SJSA1 (cell line): ENCODE measurements at regions not wholly inside any gene's neighbourhood (a gene's known extent, or its start where the extent isn't known, plus 50 kb on each side); places are given as distances from the start of the nearest gene placed in this dataset.
A peak's percentile ranks its signal among the peaks of the same experiment; 100 is the strongest.

Experiments used
- DNase-seq, 2 experiments: peaks; one replicate each; pipeline ENCODE4 v3.0.0-alpha.2; 2015 to 2020; ENCODE audit warnings: low spot score in 2 of 2, low read depth in 1 of 2
- H3K27ac ChIP-seq: fragments of 250-450 bp; sonication (Bioruptor Pico); 2 replicates; pipeline ENCODE4 v1.5.1; 2020; ENCODE audit warnings: mild to moderate bottlenecking, moderate library complexity
- H3K27me3 ChIP-seq: fragments of 250-450 bp; sonication (Bioruptor Pico); replicated peaks from 2 replicates; pipeline ENCODE4 v1.5.1; 2020; ENCODE audit warnings: mild to moderate bottlenecking, moderate library complexity
- H3K36me3 ChIP-seq: fragments of 250-450 bp; sonication (Bioruptor Pico); 2 replicates; pipeline ENCODE4 v1.5.1; 2020; ENCODE audit warnings: mild to moderate bottlenecking
- H3K4me1 ChIP-seq: fragments of 250-450 bp; sonication (Bioruptor Pico); replicated peaks from 2 replicates; pipeline ENCODE4 v1.6.1; 2021; ENCODE audit warnings: mild to moderate bottlenecking
- H3K4me3 ChIP-seq: fragments of 250-450 bp; sonication (Bioruptor Pico); 2 replicates; pipeline ENCODE4 v1.5.1; 2020; ENCODE audit warnings: mild to moderate bottlenecking
- H3K9me3 ChIP-seq: fragments of 250-450 bp; sonication (Bioruptor Pico); replicated peaks from 2 replicates; pipeline ENCODE4 v1.5.1; 2020; ENCODE audit warnings: mild to moderate bottlenecking

GRCh38 chr13:106401081-106401480 is 134.4 kb downstream of the EFNB2 start:
- no peak overlapping the region for H3K27ac ChIP-seq
- H3K36me3 ChIP-seq, result no peaks in the 10 kb centered on the region
- H3K4me1 ChIP-seq, result no peaks in the 10 kb centered on the region
- H3K27me3 ChIP-seq, result no peaks in the 10 kb centered on the region
- no peak for DNase-seq
- H3K9me3 ChIP-seq, result no peaks in the 10 kb centered on the region
- no peak overlapping the region for H3K4me3 ChIP-seq

GRCh38 chr13:106400289-106400688 is 135.2 kb downstream of the EFNB2 start:
- no peaks in the 10 kb centered on the region for H3K9me3 ChIP-seq
- no peak for DNase-seq
- H3K4me1 ChIP-seq, result no peaks in the 10 kb centered on the region
- H3K36me3 ChIP-seq, result no peaks in the 10 kb centered on the region
- no peak overlapping the region for H3K27ac ChIP-seq
- no peak overlapping the region for H3K4me3 ChIP-seq
- no peaks in the 10 kb centered on the region for H3K27me3 ChIP-seq

GRCh38 chr13:106398289-106398688 is 137.2 kb downstream of the EFNB2 start:
- no peak overlapping the region for H3K4me3 ChIP-seq
- no peak overlapping the region for H3K27ac ChIP-seq
- H3K36me3 ChIP-seq, result no peaks in the 10 kb centered on the region
- no peaks in the 10 kb centered on the region for H3K27me3 ChIP-seq
- H3K4me1 ChIP-seq, result no peaks in the 10 kb centered on the region
- no peak for DNase-seq
- no peaks in the 10 kb centered on the region for H3K9me3 ChIP-seq

GRCh38 chr13:106393776-106394175 is 141.7 kb downstream of the EFNB2 start:
- H3K27ac ChIP-seq, result no peak overlapping the region
- no peak for DNase-seq
- no peaks in the 10 kb centered on the region for H3K36me3 ChIP-seq
- no peaks in the 10 kb centered on the region for H3K9me3 ChIP-seq
- no peak overlapping the region for H3K4me3 ChIP-seq
- H3K4me1 ChIP-seq, result no peaks in the 10 kb centered on the region
- H3K27me3 ChIP-seq, result no peaks in the 10 kb centered on the region

- Histone ChIP-seq H3K27me3 (no peaks in the 10 kb centered on the region), H3K9me3 (no peaks in the 10 kb centered on the region), H3K27ac (no peak overlapping the region), H3K4me3 (no peak overlapping the region), H3K4me1 (no peaks in the 10 kb centered on the region), H3K36me3 (no peaks in the 10 kb centered on the region)
- no peak for DNase-seq
These were observed 143.8 kb downstream of the EFNB2 start for GRCh38 chr13:106391681-106392080.

- Histone ChIP-seq H3K4me3 (no peak overlapping the region), H3K27ac (no peak overlapping the region), H3K36me3 (no peaks in the 10 kb centered on the region), H3K27me3 (no peaks in the 10 kb centered on the region), H3K4me1 (no peaks in the 10 kb centered on the region), H3K9me3 (no peaks in the 10 kb centered on the region)
- DNase-seq, result no peak
These were observed 144.2 kb downstream of the EFNB2 start for GRCh38 chr13:106391271-106391670.

GRCh38 chr13:106390367-106390766 is 145.1 kb downstream of the EFNB2 start:
- H3K36me3 ChIP-seq, result no peaks in the 10 kb centered on the region
- DNase-seq, result no peak

GRCh38 chr13:106385654-106386053 is 149.8 kb downstream of the EFNB2 start:
- no peaks in the 10 kb centered on the region for H3K9me3 ChIP-seq
- no peaks in the 10 kb centered on the region for H3K27me3 ChIP-seq
- no peak overlapping the region for H3K27ac ChIP-seq
- H3K4me1 ChIP-seq, result 0 out of 2 replicates have a peak, but pooled peaks cover 3% of the 10 kb centered on the region
- no peak overlapping the region for H3K4me3 ChIP-seq
- no peak for DNase-seq
- no peaks in the 10 kb centered on the region for H3K36me3 ChIP-seq

More at GRCh38 chr13:106390367-106390766, 145.1 kb downstream of the EFNB2 start:
- 0 out of 2 replicates have a peak, but pooled peaks cover 3% of the 10 kb centered on the region for H3K4me1 ChIP-seq
- no peaks in the 10 kb centered on the region for H3K9me3 ChIP-seq
- no peak overlapping the region for H3K27ac ChIP-seq
- H3K27me3 ChIP-seq, result no peaks in the 10 kb centered on the region
- H3K4me3 ChIP-seq, result no peak overlapping the region

GRCh38 chr13:106384516-106384915 is 150.9 kb downstream of the EFNB2 start:
- H3K27ac ChIP-seq, result no peak overlapping the region
- H3K9me3 ChIP-seq, result no peaks in the 10 kb centered on the region
- H3K4me3 ChIP-seq, result no peak overlapping the region
- no peaks in the 10 kb centered on the region for H3K36me3 ChIP-seq
- peaks cover 9% of the 10 kb centered on the region for H3K4me1 ChIP-seq
- no peaks in the 10 kb centered on the region for H3K27me3 ChIP-seq
- DNase-seq, result no peak

- H3K9me3 ChIP-seq, result no peaks in the 10 kb centered on the region
- H3K4me3 ChIP-seq, result no peak overlapping the region
- no peak for DNase-seq
- no peak overlapping the region for H3K27ac ChIP-seq
- no peaks in the 10 kb centered on the region for H3K36me3 ChIP-seq
- H3K4me1 ChIP-seq, result peaks cover 16% of the 10 kb centered on the region
- H3K27me3 ChIP-seq, result no peaks in the 10 kb centered on the region
These were observed 151.7 kb downstream of the EFNB2 start for GRCh38 chr13:106383791-106384190.

GRCh38 chr13:106382534-106382933 is 152.9 kb downstream of the EFNB2 start:
- no peak overlapping the region for H3K4me3 ChIP-seq
- H3K27ac ChIP-seq, result no peak overlapping the region
- no peak for DNase-seq
- no peaks in the 10 kb centered on the region for H3K36me3 ChIP-seq
- H3K4me1 ChIP-seq, result peaks cover 29% of the 10 kb centered on the region
- H3K9me3 ChIP-seq, result no peaks in the 10 kb centered on the region
- no peaks in the 10 kb centered on the region for H3K27me3 ChIP-seq

- no peaks in the 10 kb centered on the region for H3K9me3 ChIP-seq
- no peaks in the 10 kb centered on the region for H3K27me3 ChIP-seq
- H3K4me1 ChIP-seq, result peaks cover 43% of the 10 kb centered on the region
- H3K4me3 ChIP-seq, result no peak overlapping the region
- no peaks in the 10 kb centered on the region for H3K36me3 ChIP-seq
- DNase-seq, result no peak
- no peak overlapping the region for H3K27ac ChIP-seq
These were observed 154.4 kb downstream of the EFNB2 start for GRCh38 chr13:106381091-106381490.

- Histone ChIP-seq H3K9me3 (no peaks in the 10 kb centered on the region), H3K4me1 (peaks cover 63% of the 10 kb centered on the region), H3K27ac (peak overlapping the region; percentile 28), H3K36me3 (no peaks in the 10 kb centered on the region), H3K4me3 (no peak overlapping the region), H3K27me3 (no peaks in the 10 kb centered on the region)
- DNase-seq, result no peak
These were observed 157.4 kb downstream of the EFNB2 start for GRCh38 chr13:106377931-106378662.

GRCh38 chr13:106377341-106377740 is 158.1 kb downstream of the EFNB2 start:
- H3K27me3 ChIP-seq, result no peaks in the 10 kb centered on the region
- DNase-seq, result no peak
- H3K27ac ChIP-seq, result peak overlapping the region; percentile 55
- no peak overlapping the region for H3K4me3 ChIP-seq
- peaks cover 70% of the 10 kb centered on the region for H3K4me1 ChIP-seq
- H3K9me3 ChIP-seq, result no peaks in the 10 kb centered on the region
- H3K36me3 ChIP-seq, result no peaks in the 10 kb centered on the region
